Pancreas (tissue), 10 donors: ENCODE measurements at regions not wholly inside any gene's neighbourhood (a gene's known extent, or its start where the extent isn't known, plus 50 kb on each side); places are given as distances from the start of the nearest gene placed in this dataset.
A peak's percentile ranks its signal among the peaks of the same experiment; 100 is the strongest.
"Not testable (repeated sequence)": the region's sequence is repeated elsewhere in the genome, so short reads cannot be mapped to it uniquely, and the experiment has no call there.

Experiments
- ATAC-seq, 4 donors: fragments of 200-7000 bp; cut with Tn5 transposase; one replicate each; pipeline versions ENCODE4 v1.8.0 to v1.9.1; 2020; ENCODE audit warnings: mild to moderate bottlenecking in 4 of 4, moderate library complexity in 4 of 4
- DNase-seq, 6 donors: peaks; one replicate each; pipeline ENCODE4 v3.0.0-alpha.2; 2020
- FAIRE-seq: peaks from 2 replicates; lab custom pipeline; 2012; peaks lifted over from hg19 to GRCh38; lab: Jason Lieb, UNC
- H3K27ac ChIP-seq, 4 donors: fragments of 200-600 bp; sonication (generic); 1 replicate in 3 of 4; 2 replicates in 1 of 4; pipeline versions ENCODE4 v1.5.0 to v1.8.0; 2020
- H3K27me3 ChIP-seq, 4 donors: fragments of 200-600 bp; one replicate each; pipeline ENCODE4 v1.8.0; 2021
- H3K36me3 ChIP-seq, 3 donors: fragments of 200-600 bp; sonication (generic) in 1 of 3; one replicate each; pipeline versions ENCODE4 v1.5.0 to v1.8.0; 2020 to 2021
- H3K4me1 ChIP-seq, 3 donors: fragments of 200-600 bp; one replicate each; pipeline ENCODE4 v1.8.0; 2021
- H3K4me3 ChIP-seq, 4 donors: fragments of 200-600 bp; sonication (generic) in 2 of 4; one replicate each; pipeline versions ENCODE4 v1.5.0 to v1.8.0; 2020 to 2021
- H3K9me3 ChIP-seq, 4 donors: fragments of 200-600 bp; one replicate each; pipeline ENCODE4 v1.8.0; 2021
- WGBS, 2 donors: extraction: QIAGEN DNeasy Blood & Tissue Kit; methylation state at CpG; one replicate each; pipeline ENCODE4 v1.1.7; 2013; 5-methylcytosine and 5-hydroxymethylcytosine counted together
- intact Hi-C, 3 donors: fragments of 100-400 bp; cut with DNase I; formaldehyde crosslinking; loops; one replicate each; pipeline versions ENCODE4 v1.11.1 to v1.14.2; 2022
- TF ChIP-seq, protein P1 (sequence below), 4 donors: fragments of 200-600 bp; sonication (generic) in 3 of 4; IDR thresholded peaks; one replicate each; pipeline versions ENCODE4 v1.5.0 to v1.8.0; 2021; ENCODE audit warnings: antibody characterized with exemption in 4 of 4
- donor health status: healthy with polysubstance abuse.
- donor health status: DM: no; HTN: no; CAD: no; lungs with moderate emphysema.
- donor health status: DM: no; HTN: no; CAD: no.
- donor health status: control.
- donor health status: control.
- donor health status: Bipolar disorder and iron deficiency.
- donor health status: DM: yes; HTN: yes; CAD: no.
- donor health status: DM: no; HTN: no; CAD: no.
- donor health status: DM: no; HTN: no; CAD: no.
- donor health status: DM: yes; HTN: yes; CAD: no.

GRCh38 chr14:89700801-89701200 is 253.7 kb downstream of the EFCAB11 start:
- intact Hi-C loops: no loop called here
- ATAC-seq (no peak), DNase-seq (no peak), FAIRE-seq (no peak)
- Histone ChIP-seq H3K36me3 (no peaks in the 10 kb centered on the region), H3K9me3 (no peaks in the 10 kb centered on the region), H3K27me3 (no peaks in the 10 kb centered on the region), H3K27ac (no peak overlapping the region), H3K4me1 (peaks cover 0 to 5% (median 0%) of the 10 kb centered on the region in 3 donors), H3K4me3 (peak overlapping the region in 3 of 4 donors; percentile 34 to 65 (median 53))
- WGBS, 2 donors: 41 to 45% methylated on average over 12 of the region's 12 CpGs
- TF ChIP-seq, protein P1, sequence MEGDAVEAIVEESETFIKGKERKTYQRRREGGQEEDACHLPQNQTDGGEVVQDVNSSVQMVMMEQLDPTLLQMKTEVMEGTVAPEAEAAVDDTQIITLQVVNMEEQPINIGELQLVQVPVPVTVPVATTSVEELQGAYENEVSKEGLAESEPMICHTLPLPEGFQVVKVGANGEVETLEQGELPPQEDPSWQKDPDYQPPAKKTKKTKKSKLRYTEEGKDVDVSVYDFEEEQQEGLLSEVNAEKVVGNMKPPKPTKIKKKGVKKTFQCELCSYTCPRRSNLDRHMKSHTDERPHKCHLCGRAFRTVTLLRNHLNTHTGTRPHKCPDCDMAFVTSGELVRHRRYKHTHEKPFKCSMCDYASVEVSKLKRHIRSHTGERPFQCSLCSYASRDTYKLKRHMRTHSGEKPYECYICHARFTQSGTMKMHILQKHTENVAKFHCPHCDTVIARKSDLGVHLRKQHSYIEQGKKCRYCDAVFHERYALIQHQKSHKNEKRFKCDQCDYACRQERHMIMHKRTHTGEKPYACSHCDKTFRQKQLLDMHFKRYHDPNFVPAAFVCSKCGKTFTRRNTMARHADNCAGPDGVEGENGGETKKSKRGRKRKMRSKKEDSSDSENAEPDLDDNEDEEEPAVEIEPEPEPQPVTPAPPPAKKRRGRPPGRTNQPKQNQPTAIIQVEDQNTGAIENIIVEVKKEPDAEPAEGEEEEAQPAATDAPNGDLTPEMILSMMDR (IDR thresholded peaks at IDR 0.05): no peak

DNA sequence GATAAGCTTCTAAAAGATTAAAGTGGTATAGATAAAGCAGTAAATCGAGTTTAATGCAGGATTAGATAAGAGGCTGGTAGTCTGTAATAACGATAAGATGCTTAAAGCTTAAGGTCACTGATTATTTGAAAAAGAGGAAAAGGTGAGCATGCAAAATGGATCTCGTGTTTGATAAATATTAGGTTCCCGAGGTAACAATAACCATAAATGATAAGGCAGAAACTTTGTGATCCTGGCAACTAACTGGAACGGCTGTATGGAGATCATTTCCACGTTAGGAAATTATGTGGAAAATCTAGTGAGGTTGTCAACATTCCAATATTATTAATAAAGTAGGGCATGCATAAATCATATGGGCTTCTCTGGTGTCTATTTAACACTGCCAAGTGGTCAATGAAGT is 255.5 kb downstream of the EFCAB11 start:
- intact Hi-C loops: no loop called here
- H3K9me3 ChIP-seq: no peaks in the 10 kb centered on the region
- no peak for FAIRE-seq
- H3K27me3 ChIP-seq: no peaks in the 10 kb centered on the region
- H3K36me3 ChIP-seq: no peaks in the 10 kb centered on the region
- peaks cover 0 to 5% (median 0%) of the 10 kb centered on the region in 3 donors for H3K4me1 ChIP-seq
- WGBS, 2 donors: 18 to 26% methylated on average over 6 of the region's 6 CpGs
- DNase-seq: no peak
- no peak overlapping the region for H3K27ac ChIP-seq
- ATAC-seq: no peak
- TF ChIP-seq, protein P1 (IDR thresholded peaks at IDR 0.05): no peak
- H3K4me3 ChIP-seq: no peak overlapping the region

- 89 to 91% methylated on average over 8 of the region's 8 CpGs for WGBS, 2 donors
- intact Hi-C loops: no loop called here
- FAIRE-seq: no peak
Observed at GRCh38 chr14:89697281-89698060, 257.1 kb downstream of the EFCAB11 start.

GRCh38 chr14:89695846-89696245 is 258.7 kb downstream of the EFCAB11 start:
- no peak for ATAC-seq
- FAIRE-seq: no peak
- WGBS, 2 donors: 91 to 92% methylated on average over 2 of the region's 2 CpGs
- no peak overlapping the region for H3K4me3 ChIP-seq
- TF ChIP-seq, protein P1 (IDR thresholded peaks at IDR 0.05): no peak
- no peak for DNase-seq
- no peak overlapping the region for H3K27ac ChIP-seq
- H3K4me1 ChIP-seq: peaks cover 0 to 5% (median 0%) of the 10 kb centered on the region in 3 donors
- intact Hi-C loops: no loop called here
- peaks cover 0 to 3% (median 0%) of the 10 kb centered on the region in 4 donors for H3K27me3 ChIP-seq
- H3K9me3 ChIP-seq: no peaks in the 10 kb centered on the region
- H3K36me3 ChIP-seq: no peaks in the 10 kb centered on the region

More at GRCh38 chr14:89697281-89698060, 257.1 kb downstream of the EFCAB11 start:
- peaks cover 0 to 5% (median 0%) of the 10 kb centered on the region in 3 donors for H3K4me1 ChIP-seq
- ATAC-seq (no peak), DNase-seq (no peak)
- no peaks in the 10 kb centered on the region for H3K9me3 ChIP-seq
- TF ChIP-seq, protein P1 (IDR thresholded peaks at IDR 0.05): no peak
- H3K27ac ChIP-seq: no peak overlapping the region
- H3K4me3 ChIP-seq: no peak overlapping the region
- peaks cover 0 to 3% (median 0%) of the 10 kb centered on the region in 4 donors for H3K27me3 ChIP-seq
- H3K36me3 ChIP-seq: no peaks in the 10 kb centered on the region

GRCh38 chr14:89690139-89690538 is 264.4 kb downstream of the EFCAB11 start:
- H3K9me3 ChIP-seq: no peaks in the 10 kb centered on the region
- TF ChIP-seq, protein P1 (IDR thresholded peaks at IDR 0.05): no peak
- peaks cover 0 to 5% (median 0%) of the 10 kb centered on the region in 3 donors for H3K4me1 ChIP-seq
- no peak overlapping the region for H3K27ac ChIP-seq
- 80 to 88% methylated on average over 7 of the region's 7 CpGs for WGBS, 2 donors
- DNase-seq (no peak), FAIRE-seq (no peak), ATAC-seq (no peak)
- no peaks in the 10 kb centered on the region for H3K36me3 ChIP-seq
- intact Hi-C loops: no loop called here
- peaks cover 0 to 3% (median 0%) of the 10 kb centered on the region in 4 donors for H3K27me3 ChIP-seq
- H3K4me3 ChIP-seq: no peak overlapping the region

GRCh38 chr14:89689711-89690110 is 264.8 kb downstream of the EFCAB11 start:
- H3K27ac ChIP-seq, H3K4me1 ChIP-seq, FAIRE-seq, H3K27me3 ChIP-seq, H3K4me3 ChIP-seq, ATAC-seq, H3K36me3 ChIP-seq, intact Hi-C loops, DNase-seq, H3K9me3 ChIP-seq: not testable (repeated sequence)
- 82 to 89% methylated on average over 7 of the region's 7 CpGs for WGBS, 2 donors
